ENCODE measurements at regions not wholly inside any gene's neighbourhood (a gene's known extent, or its start where the extent isn't known, plus 50 kb on each side); places are given as distances from the start of the nearest gene placed in this dataset.

DNA sequence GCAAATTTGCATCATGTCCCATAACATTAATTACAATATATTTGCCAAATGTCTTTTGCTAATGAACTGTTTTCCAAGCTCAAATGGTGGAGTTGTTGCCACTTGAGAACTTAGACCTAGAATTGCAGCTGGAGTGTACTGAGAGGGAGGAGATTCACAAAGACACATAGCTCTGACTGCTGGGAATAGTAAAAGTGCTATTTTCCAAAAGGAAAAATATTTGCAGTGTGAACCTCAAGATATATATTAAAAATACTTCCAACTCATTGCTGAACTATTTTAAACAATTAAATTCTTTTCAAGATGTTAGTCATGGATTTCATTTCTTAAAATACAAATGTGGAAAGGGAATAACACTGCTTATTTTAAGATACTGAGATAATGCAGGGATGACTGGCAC, 666.8 kb upstream of the ARPP21 start:
- TF ChIP-seq POLR2AphosphoS5 (IDR thresholded peaks at IDR 0.05; ENCODE audit: low read depth, low read length) (no peak), TAF1 (IDR thresholded peaks at IDR 0.05; ENCODE audit: borderline replicate concordance, low read depth, low read length) (no peak)

Measured in GM12892 (cell line).